ENCODE measurements at regions not wholly inside any gene's neighbourhood (a gene's known extent, or its start where the extent isn't known, plus 50 kb on each side); places are given as distances from the start of the nearest gene placed in this dataset.
A peak's percentile ranks its signal among the peaks of the same experiment; 100 is the strongest.

GRCh38 chr16:9197957-9198661 lies 106.7 kb downstream of the HAPSTR1 start:
- DNase-seq (no peak), ATAC-seq (no peak)
- H3K9me3 ChIP-seq: no peaks in the 10 kb centered on the region
- H3K27ac ChIP-seq: no peak overlapping the region
- H3K4me1 ChIP-seq: no peaks in the 10 kb centered on the region
- intact Hi-C loops (cut with DNase I): no loop called here
- no peak for TF ChIP-seq CTCF (IDR thresholded peaks at IDR 0.05)
- no peak overlapping the region for H3K4me3 ChIP-seq
- no peaks in the 10 kb centered on the region for H3K36me3 ChIP-seq
- H3K27me3 ChIP-seq: peaks cover 5% of the 10 kb centered on the region

- DNase-seq (no peak), ATAC-seq (no peak)
- H3K4me3 ChIP-seq: no peak overlapping the region
- H3K27ac ChIP-seq: no peak overlapping the region
- peaks cover 5% of the 10 kb centered on the region for H3K27me3 ChIP-seq
- H3K36me3 ChIP-seq: no peaks in the 10 kb centered on the region
- intact Hi-C loops (cut with DNase I): no loop called here
- TF ChIP-seq CTCF (IDR thresholded peaks at IDR 0.05): no peak
- H3K9me3 ChIP-seq: no peaks in the 10 kb centered on the region
- no peaks in the 10 kb centered on the region for H3K4me1 ChIP-seq
Observed at GRCh38 chr16:9199311-9199710, 107.9 kb downstream of the HAPSTR1 start.

DNA sequence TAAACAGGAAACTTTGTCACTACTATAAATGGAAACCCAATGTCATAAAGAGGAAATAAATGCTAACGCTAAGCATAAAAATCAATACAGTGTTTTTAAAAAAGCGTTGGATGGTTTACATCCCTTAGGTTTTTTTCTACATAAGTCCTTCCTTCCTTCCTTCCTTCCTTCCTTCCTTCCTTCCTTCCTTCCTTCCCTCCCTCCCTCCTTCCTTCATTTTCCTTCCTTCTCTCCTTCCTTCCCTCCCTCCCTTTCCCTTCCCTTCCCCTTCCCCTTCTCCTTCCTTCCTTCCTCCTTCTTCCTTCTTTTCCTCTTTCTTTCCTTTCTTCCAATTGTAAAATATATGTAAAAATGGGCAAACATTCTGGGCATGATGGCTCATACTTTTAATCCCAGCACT lies 108.3 kb downstream of the HAPSTR1 start:
- Histone ChIP-seq H3K27ac (no peak overlapping the region), H3K4me3 (no peak overlapping the region), H3K9me3 (no peaks in the 10 kb centered on the region), H3K4me1 (no peaks in the 10 kb centered on the region), H3K36me3 (no peaks in the 10 kb centered on the region), H3K27me3 (peaks cover 5% of the 10 kb centered on the region)
- ATAC-seq (no peak), DNase-seq (no peak)
- intact Hi-C loops (cut with DNase I): no loop called here
- no peak for TF ChIP-seq CTCF (IDR thresholded peaks at IDR 0.05)

DNA sequence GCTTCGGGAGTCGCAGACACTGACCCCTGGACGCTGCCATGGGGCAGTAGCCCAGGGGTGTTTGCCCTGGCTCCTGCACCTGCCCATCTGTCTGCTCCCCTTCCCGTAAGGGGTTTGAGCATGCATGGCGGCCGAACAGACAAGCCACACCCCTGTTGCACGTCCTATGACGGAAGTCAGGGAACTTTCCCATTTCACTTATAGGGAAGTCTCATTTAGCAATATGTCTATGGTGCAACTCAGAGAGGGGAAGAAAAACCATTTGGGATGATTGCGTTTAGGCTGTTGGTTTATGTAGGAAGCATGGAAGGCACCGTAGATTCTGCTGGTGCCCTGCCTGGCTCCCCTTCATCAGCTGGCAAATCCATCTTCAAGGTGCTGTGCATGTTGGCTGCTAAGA lies 112.5 kb downstream of the HAPSTR1 start:
- no peaks in the 10 kb centered on the region for H3K36me3 ChIP-seq
- DNase-seq: no peak
- ATAC-seq: peak; percentile 36
- no peaks in the 10 kb centered on the region for H3K9me3 ChIP-seq
- no peak overlapping the region for H3K27ac ChIP-seq
- intact Hi-C loops (cut with DNase I): no loop called here
- no peak for TF ChIP-seq CTCF (IDR thresholded peaks at IDR 0.05)
- H3K4me1 ChIP-seq: no peaks in the 10 kb centered on the region
- H3K4me3 ChIP-seq: no peak overlapping the region
- H3K27me3 ChIP-seq: peaks cover 3% of the 10 kb centered on the region

DNA sequence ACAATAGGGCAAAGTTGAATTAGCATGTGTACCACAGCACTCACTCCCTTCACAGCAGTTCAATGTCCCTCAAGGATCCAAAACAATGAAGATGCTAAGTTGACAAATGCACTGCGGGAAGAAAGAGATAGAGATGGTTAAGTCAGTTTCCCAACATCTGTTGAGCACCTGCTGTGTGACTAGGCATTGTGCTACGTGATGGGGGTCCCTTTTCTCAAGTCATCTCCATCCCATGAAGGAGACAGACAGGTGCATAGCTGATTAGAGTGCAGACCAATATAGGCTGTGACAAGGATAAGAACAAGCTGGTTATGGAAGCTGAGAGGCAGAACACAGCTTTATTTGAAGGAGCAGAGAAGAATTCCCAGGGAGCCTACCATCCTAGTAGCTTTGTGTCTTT lies 114.2 kb downstream of the HAPSTR1 start:
- Histone ChIP-seq H3K27ac (no peak overlapping the region), H3K27me3 (no peaks in the 10 kb centered on the region), H3K36me3 (no peaks in the 10 kb centered on the region), H3K4me1 (no peaks in the 10 kb centered on the region), H3K4me3 (no peak overlapping the region), H3K9me3 (no peaks in the 10 kb centered on the region)
- DNase-seq: no peak
- intact Hi-C loops (cut with DNase I): no loop called here
- TF ChIP-seq CTCF (IDR thresholded peaks at IDR 0.05): no peak
- ATAC-seq: no peak

DNA sequence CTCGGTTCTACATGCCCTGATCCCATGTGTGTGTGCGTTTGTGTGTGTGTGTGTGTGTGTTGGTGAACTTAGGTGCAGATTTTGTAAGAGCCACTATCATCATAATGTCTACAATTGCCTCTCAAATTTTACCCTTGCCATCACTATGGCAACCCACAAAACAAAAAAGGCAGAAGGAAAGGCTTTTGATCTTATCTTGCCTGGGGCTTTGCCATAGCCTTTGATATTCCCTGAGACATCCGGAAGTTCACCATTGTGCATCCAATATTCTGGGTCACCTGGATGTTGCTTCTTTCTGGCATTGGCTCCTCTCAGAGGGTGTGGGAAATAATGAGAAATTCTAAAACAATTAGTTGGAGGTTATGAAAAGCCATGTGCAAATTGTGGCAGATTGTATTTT lies 114.7 kb downstream of the HAPSTR1 start:
- no peak for TF ChIP-seq CTCF (IDR thresholded peaks at IDR 0.05)
- intact Hi-C loops (cut with DNase I): no loop called here
- Histone ChIP-seq H3K9me3 (no peaks in the 10 kb centered on the region), H3K4me1 (no peaks in the 10 kb centered on the region), H3K27me3 (no peaks in the 10 kb centered on the region), H3K27ac (no peak overlapping the region), H3K36me3 (no peaks in the 10 kb centered on the region), H3K4me3 (no peak overlapping the region)
- ATAC-seq (no peak), DNase-seq (no peak)
